HCT116 (cell line): ENCODE measurements at regions not wholly inside any gene's neighbourhood (a gene's known extent, or its start where the extent isn't known, plus 50 kb on each side); places are given as distances from the start of the nearest gene placed in this dataset.
"Not testable (repeated sequence)": the region's sequence is repeated elsewhere in the genome, so short reads cannot be mapped to it uniquely, and the experiment has no call there.

Source experiments
- ATAC-seq: fragments of 200-7000 bp; cut with Tn5 transposase; 2 replicates; pipeline ENCODE4 v1.9.1; 2020; ENCODE audit warnings: mild to moderate bottlenecking, moderate library complexity
- BruUV-seq: library from RNA; stranded (reverse); fragments of 400-500 nt; replicated peaks from 2 replicates; lab custom pipeline; 2021; lab: Mats Ljungman, UMichigan
- CTCF ChIA-PET: fragments of 300-600 bp; sonication (Branson Sonifier 250); formaldehyde crosslinking; loops from one replicate; lab custom pipeline; 2021; ENCODE audit warnings: antibody characterized with exemption; lab: Charles Lee
- POLR2A ChIA-PET: fragments of 300-600, 350-600 bp; sonication (Branson Sonifier 250); formaldehyde crosslinking; loops from one replicate; lab custom pipeline; 2021; ENCODE audit warnings: antibody characterized with exemption; lab: Charles Lee
- RAD21 ChIA-PET, 2 experiments: fragments of 300-600 bp; sonication (Branson Sonifier 250); formaldehyde crosslinking; loops; one replicate each; lab custom pipeline; 2023; ENCODE audit warnings: low total read pairs in 2 of 2; ENCODE audit not compliant: uncharacterized antibody in 2 of 2, unreplicated experiment in 2 of 2, low non-redundant PET in 1 of 2; lab: Charles Lee
- DNase-seq: peaks from one replicate; pipeline ENCODE4 v3.0.0-alpha.2; 2010; ENCODE audit warnings: low read depth, low spot score
- H2AFZ ChIP-seq: fragments of 200-600 bp; shearing (Covaris generic), sonication (generic); 2 replicates; pipeline ENCODE4 v1.6.1; 2017; ENCODE audit warnings: low read depth, mixed run types, mixed read lengths, antibody characterized with exemption, low read length; ENCODE audit not compliant: poor library complexity, severe bottlenecking
- H3K27ac ChIP-seq: 2 replicates; pipeline ENCODE4 v1.5.1; 2012; ENCODE audit warnings: low read depth, low read length
- H3K27me3 ChIP-seq: fragments of 200-600 bp; sonication (generic); 2 replicates; pipeline ENCODE4 v1.6.1; 2016; ENCODE audit warnings: mixed run types, low read length, mixed read lengths; ENCODE audit not compliant: insufficient read depth
- H3K36me3 ChIP-seq, 2 experiments: fragments of 200-500 bp in 1 of 2; fragments of 200-600 bp in 1 of 2; sonication (Bioruptor generic) in 1 of 2; sonication (generic) in 1 of 2; 2 replicates each; pipeline versions ENCODE4 v1.5.1 to v1.6.1; 2014 to 2016; ENCODE audit warnings: low read length in 2 of 2, inconsistent platforms in 1 of 2, mixed read lengths in 1 of 2, mixed run types in 1 of 2; ENCODE audit not compliant: insufficient read depth in 2 of 2, control insufficient read depth in 1 of 2
- H3K4me1 ChIP-seq, 2 experiments: fragments of 200-600 bp in 1 of 2; sonication (generic) in 1 of 2; 2 replicates each; pipeline versions ENCODE4 v1.5.1 to v1.6.1; 2012 to 2017; ENCODE audit warnings: low read length in 2 of 2, inconsistent platforms in 1 of 2, mild to moderate bottlenecking in 1 of 2, mixed read lengths in 1 of 2, mixed run types in 1 of 2, moderate library complexity in 1 of 2; ENCODE audit not compliant: insufficient read depth in 2 of 2, control insufficient read depth in 1 of 2
- H3K4me2 ChIP-seq: fragments of 200-600 bp; sonication (generic); 2 replicates; pipeline ENCODE4 v1.6.1; 2017; ENCODE audit warnings: mixed run types, low read length, mixed read lengths
- H3K4me3 ChIP-seq, 2 experiments: fragments of 200-600 bp in 1 of 2; sonication (generic) in 1 of 2; replicated peaks in 1 of 2; 2 replicates each; pipeline ENCODE4 v1.5.1; 2011 to 2016; ENCODE audit warnings: low read length in 2 of 2, control low read depth in 1 of 2, low read depth in 1 of 2, mild to moderate bottlenecking in 1 of 2, mixed read lengths in 1 of 2, mixed run types in 1 of 2
- H3K79me2 ChIP-seq: fragments of 200-600 bp; sonication (generic); 2 replicates; pipeline ENCODE4 v1.6.1; 2017; ENCODE audit warnings: mild to moderate bottlenecking, mixed run types, low read length, moderate library complexity, mixed read lengths; ENCODE audit not compliant: insufficient read depth
- H3K9ac ChIP-seq: fragments of 200-600 bp; sonication (generic); 2 replicates; pipeline ENCODE4 v1.6.1; 2016; ENCODE audit warnings: low read length, mixed read lengths
- H3K9me2 ChIP-seq: fragments of 200-600 bp; sonication (generic), shearing (Covaris generic); 2 replicates; pipeline ENCODE4 v1.6.1; 2017; ENCODE audit warnings: mixed run types, mild to moderate bottlenecking, moderate library complexity; ENCODE audit not compliant: insufficient read depth
- H3K9me3 ChIP-seq, 2 experiments: fragments of 200-500 bp in 1 of 2; fragments of 200-600 bp in 1 of 2; sonication (Bioruptor generic) in 1 of 2; sonication (generic) in 1 of 2; 2 replicates each; pipeline ENCODE4 v1.6.1; 2014 to 2017; ENCODE audit warnings: low read length in 2 of 2, mixed read lengths in 2 of 2, inconsistent platforms in 1 of 2, low read depth in 1 of 2, mild to moderate bottlenecking in 1 of 2, mixed run types in 1 of 2, moderate library complexity in 1 of 2; ENCODE audit not compliant: control insufficient read depth in 1 of 2, insufficient read depth in 1 of 2
- H4K20me1 ChIP-seq: fragments of 200-600 bp; sonication (generic), shearing (Covaris generic); 2 replicates; pipeline ENCODE4 v1.6.1; 2017; ENCODE audit warnings: mixed run types, mild to moderate bottlenecking, moderate library complexity; ENCODE audit not compliant: insufficient read depth
- CEBPB ChIP-seq: IDR thresholded peaks from 2 replicates; pipeline ENCODE4 v1.6.1; 2012; ENCODE audit warnings: low read depth
- ELF1 ChIP-seq: IDR thresholded peaks from 2 replicates; pipeline ENCODE4 v1.6.1; 2012; ENCODE audit warnings: low read depth, borderline replicate concordance
- RAD21 ChIP-seq: IDR thresholded peaks from 2 replicates; pipeline ENCODE4 v1.6.1; 2012; ENCODE audit warnings: low read depth, mild to moderate bottlenecking
- SP1 ChIP-seq: IDR thresholded peaks from 2 replicates; pipeline ENCODE4 v1.6.1; 2012; ENCODE audit warnings: low read depth
- ZFX ChIP-seq: fragments of 450-650 bp; IDR thresholded peaks from 2 replicates; pipeline ENCODE4 v1.6.1; 2017
- intact Hi-C: fragments of 100-400 bp; cut with micrococcal nuclease; formaldehyde crosslinking; loops from 2 replicates; pipeline ENCODE4 v1.10.0; 2022

- ChIA-PET CTCF (no interaction called here), POLR2A (no interaction called here)
These were observed 236.0 kb upstream of the SLIT2 start for GRCh38 chr4:20015636-20016224.

GRCh38 chr4:20003836-20004558, 247.7 kb upstream of the SLIT2 start:
- not testable (repeated sequence) for H3K79me2 ChIP-seq, H3K4me3 ChIP-seq

More at GRCh38 chr4:20015636-20016224, 236.0 kb upstream of the SLIT2 start:
- intact Hi-C loops = no loop called here
- Histone ChIP-seq H3K36me3 (no peaks in the 10 kb centered on the region), H3K4me2 (no peak overlapping the region), H3K79me2 (no peaks in the 10 kb centered on the region), H3K4me3 (no peak overlapping the region), H2AFZ (no peak overlapping the region), H4K20me1 (no peaks in the 10 kb centered on the region), H3K4me1 (no peaks in the 10 kb centered on the region), H3K9ac (no peak overlapping the region), H3K9me3 (no peaks in the 10 kb centered on the region), H3K9me2 (no peaks in the 10 kb centered on the region), H3K27ac (no peak overlapping the region), H3K27me3 (no peaks in the 10 kb centered on the region)
- no peak for TF ChIP-seq ZFX
- no peak for TF ChIP-seq CEBPB
- TF ChIP-seq RAD21 = no peak
- no peak for TF ChIP-seq SP1
- TF ChIP-seq ELF1 = no peak
- no TSS peak for BruUV-seq
- DNase-seq = no peak
- ATAC-seq = no peak
- RAD21 ChIA-PET = no interaction called here

More at GRCh38 chr4:20003836-20004558, 247.7 kb upstream of the SLIT2 start:
- CTCF ChIA-PET, H3K4me2 ChIP-seq, H4K20me1 ChIP-seq, RAD21 ChIA-PET, H2AFZ ChIP-seq, H3K36me3 ChIP-seq, BruUV-seq, H3K9me3 ChIP-seq, POLR2A ChIA-PET, H3K4me1 ChIP-seq, H3K27me3 ChIP-seq, ATAC-seq, H3K9me2 ChIP-seq, intact Hi-C loops, H3K9ac ChIP-seq, DNase-seq, H3K27ac ChIP-seq: not testable (repeated sequence)
